OCI-LY3 (cell line): ENCODE measurements at regions not wholly inside any gene's neighbourhood (a gene's known extent, or its start where the extent isn't known, plus 50 kb on each side); places are given as distances from the start of the nearest gene placed in this dataset.

Experiments
- CTCF ChIP-seq: fragments of 200-600, 300-600 bp; sonication (generic); IDR thresholded peaks from 2 replicates; pipeline ENCODE4 v1.5.1; 2014; ENCODE audit warnings: antibody characterized with exemption, low read length, low read depth
- EZH2phosphoT487 ChIP-seq: fragments of 200-600 bp; shearing (Covaris generic); IDR thresholded peaks from 2 replicates; pipeline ENCODE4 v1.6.1; 2018; ENCODE audit warnings: antibody characterized with exemption, mixed run types, low read depth

GRCh38 chr5:6858419-6858818, 145.2 kb downstream of the TENT4A start:
- TF ChIP-seq CTCF (no peak), EZH2phosphoT487 (no peak)
